ENCODE measurements at regions not wholly inside any gene's neighbourhood (a gene's known extent, or its start where the extent isn't known, plus 50 kb on each side); places are given as distances from the start of the nearest gene placed in this dataset.

DNA sequence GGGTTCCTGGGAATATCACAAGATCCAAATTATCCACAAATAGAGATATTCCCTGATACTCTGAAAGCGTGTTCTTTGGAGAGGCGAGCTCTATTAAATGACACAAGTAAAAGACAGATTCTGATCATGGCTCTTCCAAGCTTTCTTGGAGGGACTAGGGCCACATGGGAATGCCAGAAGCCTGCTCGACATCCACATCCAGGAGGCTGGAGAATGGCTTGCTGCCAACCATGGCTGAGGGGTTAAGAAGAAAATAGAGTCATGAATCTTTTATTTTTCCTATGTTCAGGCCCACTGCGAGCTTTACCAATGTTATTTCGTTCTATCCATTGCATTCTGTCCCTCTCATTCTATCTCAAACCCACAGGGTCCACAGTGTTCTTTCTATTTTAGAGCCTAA is 1018.0 kb upstream of the CELF2 start:
- WGBS, 2 donors (ENCODE audit: extremely low coverage in 2 of 2, insufficient read length in 2 of 2, insufficient replicate concordance in 1 of 2): no CpG with 5 or more reads among the region's 5 CpGs
- no peak for DNase-seq (ENCODE audit: low spot score)
- H3K4me3 ChIP-seq (ENCODE audit: low read length in 2 of 2): no peak overlapping the region
- H3K9me3 ChIP-seq (replicated peaks in 1 of 2; ENCODE audit: control insufficient read depth in 2 of 2, insufficient read depth in 1 of 2, low read depth in 1 of 2, low read length in 2 of 2): no peaks in the 10 kb centered on the region
- no peak overlapping the region for H4K8ac ChIP-seq (ENCODE audit: low read depth, low read length)
- no peaks in the 10 kb centered on the region for H3K4me1 ChIP-seq (ENCODE audit: control insufficient read depth in 2 of 2, insufficient read depth in 1 of 2, low read depth in 1 of 2, low read length in 2 of 2)
- H3K9ac ChIP-seq (ENCODE audit: low read depth, low read length, poor library complexity): no peak overlapping the region
- H2BK15ac ChIP-seq (ENCODE audit: low read length): no peak overlapping the region
- H4K91ac ChIP-seq (ENCODE audit: low read depth, low read length, poor library complexity): no peak overlapping the region
- H3K27me3 ChIP-seq (ENCODE audit: control insufficient read depth in 3 of 3, insufficient read depth in 3 of 3, low read depth in 1 of 3, low read length in 3 of 3): no peaks in the 10 kb centered on the region
- H3K79me1 ChIP-seq (ENCODE audit: low read depth, low read length): no peaks in the 10 kb centered on the region
- no peak overlapping the region for H2BK12ac ChIP-seq (ENCODE audit: low read length)
- H2BK120ac ChIP-seq (ENCODE audit: low read depth, low read length): no peak overlapping the region
- no peak overlapping the region for H3K23ac ChIP-seq (ENCODE audit: low read depth, low read length, poor library complexity)
- no peak overlapping the region for H3K14ac ChIP-seq (ENCODE audit: low read length)
- H3K27ac ChIP-seq (replicated peaks; ENCODE audit: low read length): no peak overlapping the region
- no peak overlapping the region for H2AFZ ChIP-seq (ENCODE audit: low read length)
- no peak overlapping the region for H3K18ac ChIP-seq (ENCODE audit: low read length)
- no peak overlapping the region for H2BK5ac ChIP-seq (ENCODE audit: low read length)
- H3K4me2 ChIP-seq (ENCODE audit: insufficient read depth, low read length, poor library complexity, severe bottlenecking): no peak overlapping the region
- H2AK5ac ChIP-seq (ENCODE audit: low read depth, low read length): no peak overlapping the region
- H3K4ac ChIP-seq (ENCODE audit: low read length): no peak overlapping the region
- no peaks in the 10 kb centered on the region for H3K36me3 ChIP-seq (replicated peaks in 1 of 2; ENCODE audit: control insufficient read depth in 2 of 2, insufficient read depth in 2 of 2, low read length in 2 of 2)

DNA sequence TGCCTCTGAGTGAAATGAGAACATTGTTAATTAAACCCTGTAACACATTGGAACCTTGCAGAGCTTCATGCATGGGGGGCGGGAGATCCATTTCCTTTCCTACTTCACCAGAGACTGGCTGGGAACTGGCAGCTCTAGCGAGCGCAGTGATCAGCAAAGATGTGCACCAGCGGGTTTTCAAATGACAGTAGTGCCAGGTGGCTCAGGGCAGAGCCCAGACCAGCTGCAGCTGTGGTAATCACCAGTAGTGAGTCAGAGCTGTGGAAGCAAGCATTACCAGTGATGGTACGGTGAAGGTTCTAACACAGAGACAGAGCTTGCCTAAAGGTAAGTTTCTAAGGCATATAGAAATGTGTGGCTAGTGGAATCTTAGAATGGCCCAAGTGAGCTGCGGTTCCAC is 1009.7 kb upstream of the CELF2 start:
- no peak overlapping the region for H3K9ac ChIP-seq (ENCODE audit: low read depth, low read length, poor library complexity)
- H4K91ac ChIP-seq (ENCODE audit: low read depth, low read length, poor library complexity): no peak overlapping the region
- no peak overlapping the region for H2AFZ ChIP-seq (ENCODE audit: low read length)
- H2BK12ac ChIP-seq (ENCODE audit: low read length): no peak overlapping the region
- no peaks in the 10 kb centered on the region for H3K79me1 ChIP-seq (ENCODE audit: low read depth, low read length)
- H3K36me3 ChIP-seq (replicated peaks in 1 of 2; ENCODE audit: control insufficient read depth in 2 of 2, insufficient read depth in 2 of 2, low read length in 2 of 2): no peaks in the 10 kb centered on the region
- no peak overlapping the region for H3K4ac ChIP-seq (ENCODE audit: low read length)
- H3K14ac ChIP-seq (ENCODE audit: low read length): no peak overlapping the region
- H3K18ac ChIP-seq (ENCODE audit: low read length): no peak overlapping the region
- no peak overlapping the region for H2BK15ac ChIP-seq (ENCODE audit: low read length)
- no peak overlapping the region for H2BK5ac ChIP-seq (ENCODE audit: low read length)
- DNase-seq (ENCODE audit: low spot score): no peak
- no peak overlapping the region for H2BK120ac ChIP-seq (ENCODE audit: low read depth, low read length)
- no peak overlapping the region for H3K4me3 ChIP-seq (ENCODE audit: low read length in 2 of 2)
- H4K8ac ChIP-seq (ENCODE audit: low read depth, low read length): no peak overlapping the region
- H3K23ac ChIP-seq (ENCODE audit: low read depth, low read length, poor library complexity): no peak overlapping the region
- no peak overlapping the region for H3K4me2 ChIP-seq (ENCODE audit: insufficient read depth, low read length, poor library complexity, severe bottlenecking)
- no peak overlapping the region for H2AK5ac ChIP-seq (ENCODE audit: low read depth, low read length)
- H3K4me1 ChIP-seq (ENCODE audit: control insufficient read depth in 2 of 2, insufficient read depth in 1 of 2, low read depth in 1 of 2, low read length in 2 of 2): peaks cover 0 to 2% of the 10 kb centered on the region in 2 donors
- H3K27ac ChIP-seq (replicated peaks; ENCODE audit: low read length): no peak overlapping the region
- WGBS, 2 donors (ENCODE audit: extremely low coverage in 2 of 2, insufficient read length in 2 of 2, insufficient replicate concordance in 1 of 2): no CpG with 5 or more reads among the region's 6 CpGs
- no peaks in the 10 kb centered on the region for H3K27me3 ChIP-seq (ENCODE audit: control insufficient read depth in 3 of 3, insufficient read depth in 3 of 3, low read depth in 1 of 3, low read length in 3 of 3)
- H3K9me3 ChIP-seq (replicated peaks in 1 of 2; ENCODE audit: control insufficient read depth in 2 of 2, insufficient read depth in 1 of 2, low read depth in 1 of 2, low read length in 2 of 2): no peaks in the 10 kb centered on the region

- H3K79me1 ChIP-seq (ENCODE audit: low read depth, low read length): no peaks in the 10 kb centered on the region
- no peak overlapping the region for H3K9ac ChIP-seq (ENCODE audit: low read depth, low read length, poor library complexity)
- H2BK12ac ChIP-seq (ENCODE audit: low read length): no peak overlapping the region
- no peak overlapping the region for H4K8ac ChIP-seq (ENCODE audit: low read depth, low read length)
- no peak overlapping the region for H3K23ac ChIP-seq (ENCODE audit: low read depth, low read length, poor library complexity)
- no peak overlapping the region for H3K4me3 ChIP-seq (ENCODE audit: low read length in 2 of 2)
- H3K18ac ChIP-seq (ENCODE audit: low read length): peak overlapping the region; percentile 48
- H2AFZ ChIP-seq (ENCODE audit: low read length): no peak overlapping the region
- H3K4me2 ChIP-seq (ENCODE audit: insufficient read depth, low read length, poor library complexity, severe bottlenecking): no peak overlapping the region
- peaks cover 0 to 2% of the 10 kb centered on the region in 2 donors for H3K4me1 ChIP-seq (ENCODE audit: control insufficient read depth in 2 of 2, insufficient read depth in 1 of 2, low read depth in 1 of 2, low read length in 2 of 2)
- no CpG with 5 or more reads among the region's 2 CpGs for WGBS, 2 donors (ENCODE audit: extremely low coverage in 2 of 2, insufficient read length in 2 of 2, insufficient replicate concordance in 1 of 2)
- no peak overlapping the region for H2AK5ac ChIP-seq (ENCODE audit: low read depth, low read length)
- no peak for DNase-seq (ENCODE audit: low spot score)
- no peaks in the 10 kb centered on the region for H3K27me3 ChIP-seq (ENCODE audit: control insufficient read depth in 3 of 3, insufficient read depth in 3 of 3, low read depth in 1 of 3, low read length in 3 of 3)
- no peak overlapping the region for H2BK5ac ChIP-seq (ENCODE audit: low read length)
- no peaks in the 10 kb centered on the region for H3K9me3 ChIP-seq (replicated peaks in 1 of 2; ENCODE audit: control insufficient read depth in 2 of 2, insufficient read depth in 1 of 2, low read depth in 1 of 2, low read length in 2 of 2)
- no peaks in the 10 kb centered on the region for H3K36me3 ChIP-seq (replicated peaks in 1 of 2; ENCODE audit: control insufficient read depth in 2 of 2, insufficient read depth in 2 of 2, low read length in 2 of 2)
- no peak overlapping the region for H3K14ac ChIP-seq (ENCODE audit: low read length)
- H4K91ac ChIP-seq (ENCODE audit: low read depth, low read length, poor library complexity): no peak overlapping the region
- no peak overlapping the region for H2BK15ac ChIP-seq (ENCODE audit: low read length)
- no peak overlapping the region for H2BK120ac ChIP-seq (ENCODE audit: low read depth, low read length)
- no peak overlapping the region for H3K27ac ChIP-seq (replicated peaks; ENCODE audit: low read length)
- H3K4ac ChIP-seq (ENCODE audit: low read length): no peak overlapping the region
Measured at GRCh38 chr10:10010397-10010796, 1007.3 kb upstream of the CELF2 start.

- Histone ChIP-seq H3K4me1 (ENCODE audit: control insufficient read depth in 2 of 2, insufficient read depth in 1 of 2, low read depth in 1 of 2, low read length in 2 of 2) (peaks cover 0 to 2% of the 10 kb centered on the region in 2 donors), H2AFZ (ENCODE audit: low read length) (no peak overlapping the region), H3K4me2 (ENCODE audit: insufficient read depth, low read length, poor library complexity, severe bottlenecking) (no peak overlapping the region), H3K9ac (ENCODE audit: low read depth, low read length, poor library complexity) (no peak overlapping the region), H3K18ac (ENCODE audit: low read length) (no peak overlapping the region), H2AK5ac (ENCODE audit: low read depth, low read length) (no peak overlapping the region), H2BK12ac (ENCODE audit: low read length) (no peak overlapping the region), H3K4ac (ENCODE audit: low read length) (no peak overlapping the region), H2BK15ac (ENCODE audit: low read length) (no peak overlapping the region), H3K23ac (ENCODE audit: low read depth, low read length, poor library complexity) (no peak overlapping the region), H4K8ac (ENCODE audit: low read depth, low read length) (no peak overlapping the region), H2BK5ac (ENCODE audit: low read length) (no peak overlapping the region), H3K4me3 (ENCODE audit: low read length in 2 of 2) (no peak overlapping the region), H2BK120ac (ENCODE audit: low read depth, low read length) (no peak overlapping the region), H3K9me3 (replicated peaks in 1 of 2; ENCODE audit: control insufficient read depth in 2 of 2, insufficient read depth in 1 of 2, low read depth in 1 of 2, low read length in 2 of 2) (no peaks in the 10 kb centered on the region), H3K36me3 (replicated peaks in 1 of 2; ENCODE audit: control insufficient read depth in 2 of 2, insufficient read depth in 2 of 2, low read length in 2 of 2) (no peaks in the 10 kb centered on the region), H3K79me1 (ENCODE audit: low read depth, low read length) (no peaks in the 10 kb centered on the region), H3K14ac (ENCODE audit: low read length) (no peak overlapping the region), H3K27ac (replicated peaks; ENCODE audit: low read length) (no peak overlapping the region), H3K27me3 (ENCODE audit: control insufficient read depth in 3 of 3, insufficient read depth in 3 of 3, low read depth in 1 of 3, low read length in 3 of 3) (no peaks in the 10 kb centered on the region), H4K91ac (ENCODE audit: low read depth, low read length, poor library complexity) (no peak overlapping the region)
- WGBS, 2 donors (ENCODE audit: extremely low coverage in 2 of 2, insufficient read length in 2 of 2, insufficient replicate concordance in 1 of 2): no CpG with 5 or more reads among the region's 1 CpG
- DNase-seq (ENCODE audit: low spot score): no peak
Measured at GRCh38 chr10:10014846-10015245, 1002.8 kb upstream of the CELF2 start.

Data from neuronal stem cell (in vitro differentiated cells).